ENCODE measurements at regions not wholly inside any gene's neighbourhood (a gene's known extent, or its start where the extent isn't known, plus 50 kb on each side); places are given as distances from the start of the nearest gene placed in this dataset.

DNA sequence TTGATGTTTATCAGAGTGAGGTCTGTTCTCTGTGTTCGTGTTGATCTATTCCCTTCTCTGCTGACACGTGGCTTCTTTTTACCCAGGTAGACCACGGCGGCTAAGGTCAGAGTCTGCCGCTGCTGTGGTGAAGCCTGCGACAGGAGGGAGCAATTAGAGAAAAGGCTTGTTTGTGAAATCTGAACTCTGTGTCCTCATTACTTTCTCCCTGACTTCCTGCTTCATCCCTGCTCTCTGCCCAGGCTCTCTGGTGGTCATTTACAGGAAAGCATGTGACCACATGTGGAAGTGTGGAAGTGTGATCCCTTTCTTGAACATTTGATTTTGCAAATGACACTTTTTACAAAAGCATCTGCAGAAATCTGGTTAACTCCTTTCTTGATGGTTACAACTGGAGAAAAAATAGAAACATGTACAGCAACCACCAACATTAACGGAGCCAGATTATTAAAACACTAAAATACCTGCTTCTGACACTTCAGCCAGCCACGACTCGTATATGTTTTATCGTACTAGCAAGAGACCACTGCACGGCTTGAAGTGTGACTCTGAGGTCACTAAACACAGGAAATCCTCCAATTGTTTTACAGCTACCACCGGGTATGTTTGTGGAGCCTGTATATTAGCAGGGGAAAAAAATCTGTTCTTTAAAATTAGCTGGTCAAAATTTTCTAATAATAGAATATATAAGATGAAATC lies 388.6 kb upstream of the TMPO start:
- H3K9me3 ChIP-seq (replicated peaks; ENCODE audit: control insufficient read depth, insufficient read depth, low read length): no peaks in the 10 kb centered on the region
- 7% methylated on average over 12 of the region's 12 CpGs for WGBS (ENCODE audit: insufficient coverage, insufficient replicate concordance, low lambda C conversion rate, missing lambda C conversion rate)
- H3K9ac ChIP-seq (ENCODE audit: control insufficient read depth, insufficient read depth, low read length): no peak overlapping the region
- H3K27me3 ChIP-seq (replicated peaks in 1 of 2; ENCODE audit: control insufficient read depth in 2 of 2, insufficient read depth in 2 of 2, low read length in 1 of 2): no peaks in the 10 kb centered on the region; a peak in 2 of 4 replicates
- H3K79me2 ChIP-seq (ENCODE audit: control insufficient read depth, insufficient read depth, low read length): no peaks in the 10 kb centered on the region
- RAD21 ChIA-PET (ENCODE audit: unreplicated experiment): no interaction called here
- FAIRE-seq (no peak), DNase-seq (ENCODE audit: low read depth, low spot score) (no peak), ATAC-seq (peak; percentile 34)
- no peak overlapping the region for H2AFZ ChIP-seq (ENCODE audit: control insufficient read depth, low read depth, low read length)
- POLR2A ChIA-PET: no interaction called here
- no peaks in the 10 kb centered on the region for H3K4me1 ChIP-seq (ENCODE audit: control insufficient read depth, insufficient read depth, low read length)
- no peaks in the 10 kb centered on the region for H3K36me3 ChIP-seq (ENCODE audit: control insufficient read depth in 2 of 2, insufficient read depth in 2 of 2, low read length in 1 of 2)
- H3K4me3 ChIP-seq: no peak overlapping the region
- SMC1A ChIA-PET (ENCODE audit: uncharacterized antibody, unreplicated experiment): interaction anchor here (0.9 kb wide), 1 partner anchor 9 kb away, joined by 3 read pairs; no protein-coding TSS in a partner anchor
- intact Hi-C loops (cut with micrococcal nuclease; ENCODE audit: unreplicated experiment): no loop called here
- in situ Hi-C loops (cut with MboI): no loop called here
- CTCF ChIA-PET: interaction anchor here (1.0 to 2.1 kb wide), 2 partner anchors 11 to 15 kb away, joined by 3 to 6 read pairs; no protein-coding TSS in a partner anchor
- no peak overlapping the region for H3K27ac ChIP-seq (ENCODE audit: control insufficient read depth, insufficient read depth)
- H4K20me1 ChIP-seq (ENCODE audit: control insufficient read depth, insufficient read depth): no peaks in the 10 kb centered on the region
- no peak overlapping the region for H3K4me2 ChIP-seq (ENCODE audit: control insufficient read depth, insufficient read depth)
- TF ChIP-seq, protein P1, sequence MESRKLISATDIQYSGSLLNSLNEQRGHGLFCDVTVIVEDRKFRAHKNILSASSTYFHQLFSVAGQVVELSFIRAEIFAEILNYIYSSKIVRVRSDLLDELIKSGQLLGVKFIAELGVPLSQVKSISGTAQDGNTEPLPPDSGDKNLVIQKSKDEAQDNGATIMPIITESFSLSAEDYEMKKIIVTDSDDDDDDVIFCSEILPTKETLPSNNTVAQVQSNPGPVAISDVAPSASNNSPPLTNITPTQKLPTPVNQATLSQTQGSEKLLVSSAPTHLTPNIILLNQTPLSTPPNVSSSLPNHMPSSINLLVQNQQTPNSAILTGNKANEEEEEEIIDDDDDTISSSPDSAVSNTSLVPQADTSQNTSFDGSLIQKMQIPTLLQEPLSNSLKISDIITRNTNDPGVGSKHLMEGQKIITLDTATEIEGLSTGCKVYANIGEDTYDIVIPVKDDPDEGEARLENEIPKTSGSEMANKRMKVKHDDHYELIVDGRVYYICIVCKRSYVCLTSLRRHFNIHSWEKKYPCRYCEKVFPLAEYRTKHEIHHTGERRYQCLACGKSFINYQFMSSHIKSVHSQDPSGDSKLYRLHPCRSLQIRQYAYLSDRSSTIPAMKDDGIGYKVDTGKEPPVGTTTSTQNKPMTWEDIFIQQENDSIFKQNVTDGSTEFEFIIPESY (IDR thresholded peaks at IDR 0.05): 0 out of 2 replicates have a peak, but pooled peaks have one; percentile 26
- TF ChIP-seq RBBP5 (conservative IDR thresholded peaks at IDR 0.05) (no peak), NFYA (IDR thresholded peaks at IDR 0.05; ENCODE audit: borderline replicate concordance, low read depth, low read length) (no peak), IKZF1 (conservative IDR thresholded peaks at IDR 0.05) (peak; percentile 25; the same call in 1 of the 2 replicates), YBX1 (IDR thresholded peaks at IDR 0.05) (no peak), MTA2 (IDR thresholded peaks at IDR 0.05; ENCODE audit: low read depth) (peak; percentile 35; the same call in 1 of the 2 replicates), ZNF622 (IDR thresholded peaks at IDR 0.05) (no peak), ESRRA (IDR thresholded peaks at IDR 0.05; ENCODE audit: low read length) (no peak)
- no TSS peak for BruUV-seq (replicated peaks)
